DMS114 treated with DMSO at 0.1 percent for 48 hours (cell line): ENCODE measurements at regions not wholly inside any gene's neighbourhood (a gene's known extent, or its start where the extent isn't known, plus 50 kb on each side); places are given as distances from the start of the nearest gene placed in this dataset.
"Not testable (repeated sequence)": the region's sequence is repeated elsewhere in the genome, so short reads cannot be mapped to it uniquely, and the experiment has no call there.

Experiments used
- DNase-seq: peaks from one replicate; lab custom pipeline; 2025; ENCODE audit not compliant: unreplicated experiment; lab: John Stamatoyannopoulos, UW

DNA sequence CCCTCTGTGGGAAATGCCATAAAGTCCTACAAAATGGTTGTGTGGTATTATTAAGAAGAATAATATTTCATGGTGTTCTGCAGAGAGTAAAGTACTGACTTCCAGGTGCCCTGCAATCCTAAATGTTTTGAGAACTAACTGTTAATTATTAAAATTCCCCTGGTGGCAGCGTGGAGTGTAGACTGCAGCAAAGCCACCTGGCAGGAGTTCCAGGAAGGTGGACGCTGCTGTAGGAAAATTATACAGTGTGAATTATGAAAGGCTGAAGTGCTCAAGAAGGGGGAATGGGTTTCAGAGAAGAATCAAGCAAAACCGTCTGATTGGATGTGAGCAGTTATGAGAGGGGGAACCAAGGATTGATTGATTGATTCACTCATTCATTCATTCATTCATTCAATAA, 572.4 kb upstream of the PPP2R3A start:
- DNase-seq: no peak

DNA sequence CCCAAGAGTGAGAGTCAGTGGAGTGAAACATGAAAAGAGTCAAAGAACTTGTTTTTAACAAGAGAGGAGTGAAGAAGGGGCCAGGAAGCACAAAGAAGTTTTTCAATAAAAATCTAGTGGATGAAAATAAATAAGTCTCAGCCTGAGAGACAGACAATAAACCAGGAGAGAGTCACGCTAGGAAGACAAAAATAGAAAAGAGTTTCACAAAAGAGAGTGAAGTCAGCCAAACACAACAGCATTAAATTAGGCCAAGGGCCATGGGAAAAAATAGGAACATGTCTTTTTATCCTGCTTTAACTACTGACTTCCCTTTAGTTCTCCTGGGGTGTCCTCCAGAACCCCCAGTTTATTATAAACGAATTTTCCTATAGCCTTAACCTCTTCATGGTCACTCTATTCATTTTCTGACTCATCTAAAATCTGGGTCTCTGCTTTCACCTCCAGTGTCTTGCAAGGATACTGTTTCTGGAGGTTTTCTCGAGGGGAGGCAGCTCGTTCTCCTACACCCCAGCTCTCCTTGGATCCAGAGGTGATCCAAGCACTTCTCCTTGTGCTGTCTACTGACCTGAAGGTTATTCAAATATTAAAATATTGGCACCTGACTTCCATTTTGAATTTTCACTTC, 571.5 kb upstream of the PPP2R3A start:
- DNase-seq: no peak

DNA sequence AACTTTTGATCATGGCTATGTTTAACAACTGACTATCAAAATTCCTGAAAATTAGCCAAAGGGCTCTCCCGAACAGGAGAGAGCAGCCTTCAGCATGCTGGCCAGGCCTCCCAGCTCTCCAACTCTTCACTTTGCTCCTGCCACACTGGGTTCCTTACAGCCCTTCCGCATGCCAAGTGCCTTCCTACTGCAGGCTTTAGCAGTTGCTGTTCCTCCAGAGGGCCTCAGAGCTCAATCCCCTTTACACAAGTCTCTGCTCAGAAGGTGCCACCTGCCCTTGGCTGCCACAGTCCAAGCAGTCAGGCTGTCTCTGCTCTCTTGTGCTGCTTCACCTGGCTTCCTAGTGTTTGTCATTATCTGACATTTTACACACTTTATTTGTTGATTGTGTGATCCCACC, 553.1 kb upstream of the PPP2R3A start:
- no peak for DNase-seq

DNA sequence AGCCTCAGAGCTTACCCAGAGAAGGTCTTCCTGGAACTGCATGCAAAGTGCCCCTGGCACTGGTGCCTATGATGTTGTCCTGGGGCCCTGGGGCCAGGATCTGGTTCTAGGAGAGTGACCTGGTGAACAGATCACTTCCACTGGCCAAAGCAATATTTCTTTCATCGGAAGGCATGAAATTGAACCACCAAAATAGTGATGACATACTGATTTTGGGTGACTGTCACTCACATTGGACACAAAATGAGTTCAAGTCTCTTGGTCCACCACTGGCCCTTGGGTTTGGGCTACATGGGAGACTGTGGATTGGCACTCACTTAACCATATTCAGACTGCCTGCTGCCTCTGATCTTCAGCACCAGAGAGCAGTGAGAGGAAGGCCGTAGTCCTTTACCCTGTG, 549.3 kb upstream of the PPP2R3A start:
- no peak for DNase-seq

DNA sequence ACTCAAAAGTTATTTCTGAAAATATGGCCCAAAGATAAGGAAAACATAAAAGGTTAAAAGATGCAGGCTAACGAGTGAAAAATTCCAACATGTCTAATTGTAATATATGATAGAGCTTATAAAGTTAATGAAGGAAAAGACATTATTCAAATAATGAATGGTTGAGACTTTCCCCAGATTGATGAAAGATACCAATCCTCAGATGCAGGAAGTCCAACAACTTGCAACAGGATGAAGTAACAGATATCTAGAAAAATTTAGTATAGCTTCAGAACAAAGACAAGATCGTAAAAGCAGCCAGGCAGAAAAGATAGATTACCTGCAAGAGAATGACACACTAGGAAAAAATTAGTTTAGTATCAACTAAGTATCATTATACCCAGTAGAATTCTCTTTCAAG, 546.4 kb upstream of the PPP2R3A start:
- no peak for DNase-seq

- DNase-seq: no peak
These were observed 539.0 kb upstream of the PPP2R3A start for GRCh38 chr3:135426508-135426907.

DNA sequence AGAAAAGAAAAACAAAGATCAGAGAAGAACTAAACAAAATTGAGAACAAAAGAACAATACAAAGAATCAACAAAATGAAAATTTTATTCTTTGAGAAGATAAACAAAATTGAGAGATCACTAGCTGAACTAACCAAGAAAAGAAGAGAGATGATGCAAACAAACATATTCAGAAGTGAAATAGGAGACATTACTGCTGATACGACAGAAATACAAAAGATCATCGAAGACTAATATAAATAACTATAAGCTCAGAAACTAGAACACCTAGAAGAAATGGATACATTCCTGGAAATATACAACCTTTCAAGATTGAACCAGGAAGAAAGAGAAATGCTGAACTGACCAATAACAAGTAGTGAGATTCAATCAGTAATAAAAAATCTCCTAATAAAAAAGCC, 533.1 kb upstream of the PPP2R3A start:
- no peak for DNase-seq

DNA sequence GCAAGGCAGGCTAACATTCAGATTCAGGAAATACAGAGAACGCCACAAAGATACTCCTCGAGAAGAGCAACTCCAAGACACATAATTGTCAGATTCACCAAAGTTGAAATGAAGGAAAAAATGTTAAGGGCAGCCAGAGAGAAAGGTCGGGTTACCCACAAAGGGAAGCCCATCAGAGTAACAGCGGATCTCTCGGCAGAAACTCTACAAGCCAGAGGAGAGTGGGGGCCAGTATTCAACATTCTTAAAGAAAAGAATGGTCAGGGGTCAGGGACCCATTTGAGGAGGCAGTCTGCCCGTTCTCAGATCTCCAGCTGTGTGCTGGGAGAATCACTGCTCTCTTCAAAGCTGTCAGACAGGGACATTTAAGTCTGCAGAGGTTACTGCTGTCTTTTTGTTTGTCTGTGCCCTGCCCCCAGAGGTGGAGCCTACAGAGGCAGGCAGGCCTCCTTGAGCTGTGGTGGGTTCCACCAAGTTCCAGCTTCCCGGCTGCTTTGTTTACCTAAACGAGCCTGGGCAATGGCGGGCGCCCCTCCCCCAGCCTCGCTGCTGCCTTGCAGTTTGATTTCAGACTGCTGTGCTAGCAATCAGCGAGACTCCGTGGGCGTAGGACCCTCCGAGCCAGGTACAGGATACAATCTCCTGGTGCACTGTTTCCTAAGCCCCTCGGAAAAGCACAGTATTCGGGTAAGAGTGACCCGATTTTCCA, 526.5 kb upstream of the PPP2R3A start:
- DNase-seq: not testable (repeated sequence)

DNA sequence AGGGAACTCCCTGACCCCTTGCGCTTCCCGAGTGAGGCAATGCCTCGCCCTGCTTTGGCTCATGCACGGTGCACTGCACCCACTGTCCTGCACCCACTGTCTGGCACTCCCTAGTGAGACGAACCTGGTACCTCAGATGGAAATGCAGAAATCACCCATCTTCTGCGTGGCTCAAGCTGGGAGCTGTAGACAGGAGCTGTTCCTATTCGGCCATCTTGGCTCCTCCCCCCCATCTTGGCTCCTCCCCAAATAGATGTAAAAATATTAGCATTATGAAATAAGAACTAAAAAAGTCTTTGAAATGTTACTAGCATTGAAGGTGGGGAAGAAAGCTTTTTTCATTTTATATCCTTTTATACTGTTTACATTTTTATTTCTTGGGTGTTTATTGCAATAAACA, 525.9 kb upstream of the PPP2R3A start:
- DNase-seq: peak; percentile 10

- DNase-seq: no peak
These were observed 525.3 kb upstream of the PPP2R3A start for GRCh38 chr3:135440233-135440632.

- DNase-seq: no peak
These were observed 524.8 kb upstream of the PPP2R3A start for GRCh38 chr3:135440746-135441145.

- DNase-seq: no peak
These were observed 521.5 kb upstream of the PPP2R3A start for GRCh38 chr3:135444058-135444457.

DNA sequence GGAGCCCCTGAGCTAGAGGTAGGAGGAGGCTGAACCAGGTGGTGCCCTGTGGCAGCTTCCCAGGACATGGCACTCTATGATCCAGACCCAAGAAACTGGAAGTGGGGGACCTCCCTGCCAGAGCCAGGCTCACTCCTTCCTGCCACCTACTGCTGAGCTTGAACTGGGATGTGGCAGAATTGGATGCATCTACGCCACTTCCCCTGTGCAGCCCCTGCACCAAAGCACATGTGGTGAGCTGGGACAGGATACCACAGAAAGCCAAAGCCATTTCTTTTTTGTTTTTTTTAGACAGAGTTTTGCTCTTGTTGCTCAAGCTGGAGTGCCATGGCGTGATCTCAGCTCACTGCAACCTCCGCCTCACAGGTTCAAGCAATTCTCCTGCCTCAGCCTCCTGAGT, 518.0 kb upstream of the PPP2R3A start:
- no peak for DNase-seq

GRCh38 chr3:135448520-135448919, 517.0 kb upstream of the PPP2R3A start:
- DNase-seq: no peak

- DNase-seq: no peak
These were observed 516.5 kb upstream of the PPP2R3A start for GRCh38 chr3:135449046-135449445.

- DNase-seq: no peak
These were observed 514.3 kb upstream of the PPP2R3A start for GRCh38 chr3:135451037-135451785.

DNA sequence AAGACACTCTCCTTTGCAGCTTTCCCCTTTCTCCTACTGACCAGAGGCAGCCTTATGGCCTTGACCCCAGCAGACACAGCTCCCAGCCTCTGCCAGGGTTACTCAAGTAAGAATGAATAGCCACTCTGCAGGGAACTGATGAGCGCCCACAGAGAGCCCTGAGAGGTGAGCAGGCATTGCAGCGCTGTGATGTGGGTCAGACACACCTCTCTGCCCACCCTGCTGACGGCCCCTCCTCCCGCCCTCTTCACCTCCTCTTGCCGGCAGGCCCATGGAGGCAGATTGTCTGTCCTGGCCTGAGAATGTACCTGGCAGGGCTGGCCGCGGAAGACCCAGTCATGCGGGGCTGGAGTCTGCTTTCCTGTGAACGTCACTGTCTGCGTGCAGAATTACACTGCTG, 512.6 kb upstream of the PPP2R3A start:
- DNase-seq: no peak

DNA sequence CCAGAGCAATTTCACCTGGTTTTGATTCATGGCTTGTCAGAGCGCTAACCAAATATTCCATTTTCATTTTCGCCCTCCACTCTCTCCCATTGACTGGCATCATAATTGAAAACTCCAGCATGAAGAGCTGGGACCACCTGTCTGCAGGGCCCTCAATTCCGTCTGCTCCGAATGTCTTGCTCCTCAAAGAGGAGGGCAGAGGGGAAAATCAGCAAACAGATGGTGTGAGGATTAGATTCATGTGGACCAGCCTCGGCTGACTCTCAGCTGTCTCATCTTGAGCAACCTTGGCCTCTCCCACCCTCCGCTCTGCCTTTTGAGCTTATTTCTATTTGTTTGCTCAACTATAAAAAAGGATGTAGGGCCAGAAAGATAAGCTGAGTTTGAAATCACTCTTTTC, 512.2 kb upstream of the PPP2R3A start:
- no peak for DNase-seq

DNA sequence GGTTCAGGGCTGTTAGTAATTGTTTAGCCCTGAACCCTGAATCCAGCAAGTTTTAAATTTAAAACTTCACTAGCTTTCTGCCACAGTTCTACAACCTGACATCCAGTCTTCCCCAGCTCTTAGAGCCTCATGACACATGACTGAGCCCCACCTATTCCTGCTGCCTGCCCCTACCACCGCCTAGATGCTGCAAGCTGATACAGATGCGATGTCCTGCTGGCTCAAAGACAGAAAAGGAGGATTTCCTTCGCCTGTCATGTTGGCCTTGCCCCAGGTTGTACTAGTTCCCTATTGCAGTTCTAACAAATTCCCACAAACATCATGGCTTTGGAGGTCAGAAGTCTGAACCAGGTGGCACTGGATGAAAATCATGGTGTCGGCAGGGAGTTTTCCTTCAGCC, 510.6 kb upstream of the PPP2R3A start:
- no peak for DNase-seq

DNA sequence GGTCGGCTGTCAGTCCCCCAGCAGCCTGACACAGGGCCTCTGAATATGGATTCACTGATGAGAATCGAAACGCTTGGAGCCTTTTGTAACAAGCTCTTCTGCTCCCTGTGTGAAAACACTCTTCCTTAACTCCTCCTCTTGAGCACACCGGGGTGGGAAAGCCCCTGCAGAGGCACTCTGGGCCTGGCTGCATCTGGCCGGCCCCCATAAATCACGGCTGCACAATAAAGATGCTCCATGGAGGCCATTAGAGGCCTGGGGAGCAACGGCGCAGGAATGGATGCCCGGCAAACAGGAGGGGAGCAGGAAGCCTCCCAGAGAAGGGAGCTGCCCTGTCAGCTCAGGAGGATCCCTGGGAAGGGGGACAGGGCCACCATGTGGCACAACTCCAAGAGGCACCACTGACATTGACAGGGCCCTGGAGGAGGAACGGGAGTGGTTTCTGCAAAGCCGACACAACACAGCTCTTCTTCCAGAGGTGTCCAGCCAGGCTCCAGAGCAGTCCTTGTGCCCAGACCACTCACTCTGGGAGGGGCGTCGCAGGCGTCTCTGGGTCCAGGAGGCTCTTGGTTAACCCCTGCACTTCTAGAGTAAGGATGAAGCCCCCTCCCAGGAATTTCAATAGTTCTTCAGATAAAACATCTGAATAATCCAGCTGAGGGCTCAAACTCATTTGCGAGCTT, 509.3 kb upstream of the PPP2R3A start:
- DNase-seq: no peak

- no peak for DNase-seq
These were observed 506.8 kb upstream of the PPP2R3A start for GRCh38 chr3:135458541-135459322.
